ENCODE measurements at regions not wholly inside any gene's neighbourhood (a gene's known extent, or its start where the extent isn't known, plus 50 kb on each side); places are given as distances from the start of the nearest gene placed in this dataset.

DNA sequence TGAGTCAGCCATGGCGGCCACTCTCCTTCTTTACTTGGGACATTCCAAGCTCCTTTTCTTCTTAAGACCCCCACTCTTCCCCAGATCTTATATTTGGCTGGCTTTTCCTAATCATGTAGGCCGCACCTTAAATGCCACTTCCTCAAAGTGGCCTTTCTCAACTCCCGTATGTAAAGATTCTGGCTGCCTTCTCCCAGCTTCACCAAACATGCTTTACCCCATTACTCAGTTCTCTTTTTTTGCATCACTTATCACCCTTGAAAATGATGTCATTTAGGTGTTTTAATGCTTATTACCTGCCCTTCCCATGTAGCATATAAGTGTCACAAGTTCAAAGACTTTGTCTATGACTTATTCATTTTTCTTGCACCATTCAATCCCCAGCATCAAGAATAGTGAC, 810.1 kb upstream of the CELF2 start:
- no peak for DNase-seq (ENCODE audit: low spot score)

DNA sequence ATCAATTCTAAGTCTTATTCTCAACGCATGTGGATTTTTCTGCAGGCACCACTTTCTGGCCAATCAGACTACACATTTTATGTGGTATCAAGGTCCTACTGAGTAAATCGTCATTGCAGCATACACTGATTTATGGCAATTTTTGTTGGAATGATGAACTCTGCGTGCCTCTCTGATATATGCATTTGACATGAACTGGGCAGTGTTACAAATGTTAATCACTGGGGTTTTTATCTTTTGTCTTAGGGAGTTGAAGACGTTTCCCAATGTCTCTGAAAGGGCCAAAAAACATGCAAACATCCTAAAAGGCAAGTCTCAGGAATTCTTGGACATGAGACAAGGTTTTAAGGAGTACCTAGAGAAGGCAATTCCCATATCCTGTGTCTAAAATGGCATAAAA, 809.5 kb upstream of the CELF2 start:
- DNase-seq (ENCODE audit: low spot score): no peak

DNA sequence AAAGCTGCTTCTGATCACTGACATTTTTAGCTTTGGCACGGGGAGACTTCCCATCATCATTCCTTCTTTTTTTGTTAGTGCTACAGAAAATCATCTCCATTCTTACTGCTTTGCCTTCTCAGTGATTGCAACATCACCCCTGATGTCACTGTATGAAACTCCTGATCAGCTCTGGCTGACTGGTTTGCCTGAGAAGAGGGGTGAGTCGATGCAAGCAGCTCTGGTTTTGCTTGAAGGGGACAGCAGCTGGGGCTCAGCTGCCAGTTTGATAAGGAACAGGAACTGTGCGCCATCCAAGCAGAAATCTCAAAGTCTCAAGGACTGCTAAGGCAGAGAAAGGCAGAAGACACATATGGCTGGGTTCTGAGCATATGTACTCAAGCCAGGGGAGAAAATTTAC, 808.5 kb upstream of the CELF2 start:
- no peak for DNase-seq (ENCODE audit: low spot score)

DNA sequence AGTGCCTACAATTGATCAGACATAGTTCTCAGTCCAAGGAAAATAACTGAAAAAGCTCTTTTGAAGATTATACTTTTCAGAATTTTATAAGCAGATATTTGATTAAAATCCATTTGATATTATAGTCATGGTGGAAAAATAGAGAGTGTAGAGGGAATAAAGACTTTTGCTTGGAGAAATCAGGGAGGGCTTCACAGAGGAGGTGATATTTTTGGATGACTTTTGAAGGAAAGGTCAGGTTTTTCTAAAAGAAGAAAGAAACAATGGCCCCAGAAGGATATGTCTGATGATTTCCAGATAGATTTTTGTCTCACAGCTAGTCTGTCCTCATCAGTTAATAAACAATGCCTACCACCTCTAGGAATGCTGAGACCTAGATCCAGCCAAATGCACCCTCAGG, 806.3 kb upstream of the CELF2 start:
- no peak for DNase-seq (ENCODE audit: low spot score)

DNA sequence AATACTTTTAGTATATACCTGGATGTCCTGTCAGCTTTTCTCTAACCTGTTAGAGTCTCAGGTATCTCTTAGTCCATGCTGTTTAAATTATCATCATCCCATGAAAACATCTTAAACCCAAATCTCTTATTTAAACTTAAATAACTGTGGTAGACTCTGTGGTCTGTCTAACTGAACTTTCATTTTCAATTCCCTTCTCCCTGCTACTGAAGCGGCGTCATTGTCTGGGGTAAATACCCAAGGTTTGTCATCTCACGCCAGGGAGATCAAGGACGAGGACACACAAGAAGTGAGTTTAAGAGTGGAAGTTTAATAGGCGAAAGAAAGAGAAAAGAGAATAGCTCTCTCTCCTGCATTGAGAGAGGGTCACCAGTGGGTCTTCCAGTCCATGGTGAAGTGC, 804.4 kb upstream of the CELF2 start:
- no peak for DNase-seq (ENCODE audit: low spot score)

DNA sequence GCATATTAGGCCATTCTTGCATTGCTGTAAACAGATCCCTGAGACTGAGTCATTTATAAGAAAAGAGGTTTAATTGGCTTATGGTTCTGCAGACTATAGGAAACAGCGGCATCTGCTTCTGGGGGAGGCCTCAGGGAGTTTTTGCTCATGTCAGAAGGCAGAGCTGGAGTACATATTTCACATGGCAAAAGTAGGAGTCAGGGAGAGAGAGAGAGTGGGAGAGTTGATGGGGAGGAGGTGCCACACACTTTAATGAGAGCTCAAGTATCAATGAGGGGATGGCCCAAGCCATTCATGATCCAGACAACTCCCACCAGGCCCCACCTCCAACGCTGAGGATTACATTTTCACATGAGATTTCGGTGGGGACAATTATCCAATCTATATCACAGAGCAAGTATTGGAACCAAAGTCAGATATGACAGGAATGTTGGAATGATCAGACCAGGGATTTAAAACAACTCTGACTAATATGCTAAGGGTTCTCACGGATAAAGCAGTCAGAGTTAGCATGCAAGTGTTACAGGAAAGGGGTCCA, 795.3 kb upstream of the CELF2 start:
- no peak for DNase-seq (ENCODE audit: low spot score)

DNA sequence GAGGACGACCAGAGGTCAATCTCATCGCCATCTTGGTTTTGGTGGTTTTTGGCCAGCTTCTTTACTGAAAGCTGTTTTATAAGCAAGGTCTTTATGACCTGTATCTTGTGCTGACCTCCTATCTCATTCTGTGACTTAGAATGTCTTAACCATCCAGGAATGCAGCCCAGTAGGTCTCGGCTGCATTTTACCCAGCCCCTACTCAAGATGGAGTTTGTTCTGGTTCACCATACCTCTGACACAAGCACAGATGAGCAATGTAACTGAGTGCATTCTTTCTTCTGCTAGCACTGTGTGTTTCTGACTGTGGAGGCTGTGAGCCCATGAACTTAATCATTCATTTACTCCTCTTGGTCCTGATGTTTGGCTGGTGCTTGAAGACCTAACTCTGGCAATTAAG, 794.5 kb upstream of the CELF2 start:
- DNase-seq (ENCODE audit: low spot score): no peak

DNA sequence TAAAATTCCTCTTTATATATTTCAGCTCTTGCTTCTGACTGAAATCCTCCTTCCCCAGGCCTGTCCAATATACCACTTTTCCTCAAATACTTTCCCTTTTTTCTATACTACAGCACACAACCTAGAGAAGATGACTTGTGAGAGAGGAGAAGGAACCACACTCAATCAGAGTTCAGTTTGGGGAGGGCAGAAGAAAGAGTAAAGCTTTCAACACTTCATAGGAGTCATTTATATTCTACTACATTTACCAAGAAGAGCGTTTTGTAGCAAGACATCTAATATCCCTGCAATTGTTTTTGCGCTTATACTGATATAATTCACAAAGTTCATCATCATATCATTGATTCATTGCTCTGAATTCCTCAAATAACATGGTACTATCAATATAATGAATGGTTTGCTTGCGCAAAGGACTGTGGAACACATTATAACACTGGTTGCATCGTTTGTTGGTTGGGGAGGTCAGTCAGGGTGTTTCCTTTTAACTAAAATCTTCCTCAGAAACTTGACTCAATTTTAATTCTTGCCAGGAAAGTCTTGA, 792.5 kb upstream of the CELF2 start:
- DNase-seq (ENCODE audit: low spot score): no peak

DNA sequence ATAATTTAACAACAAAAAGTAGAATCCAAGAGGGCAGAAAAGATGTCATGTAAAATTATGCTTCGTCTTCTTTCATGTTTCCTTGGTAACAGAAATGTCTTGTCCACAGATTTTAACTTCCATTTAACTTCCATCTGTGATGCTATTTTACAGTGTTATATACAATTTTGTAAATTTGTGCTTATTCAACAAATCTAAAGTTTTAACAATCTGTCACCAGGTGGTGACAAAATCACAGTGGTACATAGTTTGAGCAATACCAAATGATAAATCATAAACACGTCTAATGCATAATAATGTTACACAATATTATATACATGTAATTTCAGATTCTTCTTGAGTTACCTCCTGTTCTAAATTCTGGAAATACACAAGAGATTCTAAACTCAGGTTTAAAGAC, 784.4 kb upstream of the CELF2 start:
- no peak for DNase-seq (ENCODE audit: low spot score)

DNA sequence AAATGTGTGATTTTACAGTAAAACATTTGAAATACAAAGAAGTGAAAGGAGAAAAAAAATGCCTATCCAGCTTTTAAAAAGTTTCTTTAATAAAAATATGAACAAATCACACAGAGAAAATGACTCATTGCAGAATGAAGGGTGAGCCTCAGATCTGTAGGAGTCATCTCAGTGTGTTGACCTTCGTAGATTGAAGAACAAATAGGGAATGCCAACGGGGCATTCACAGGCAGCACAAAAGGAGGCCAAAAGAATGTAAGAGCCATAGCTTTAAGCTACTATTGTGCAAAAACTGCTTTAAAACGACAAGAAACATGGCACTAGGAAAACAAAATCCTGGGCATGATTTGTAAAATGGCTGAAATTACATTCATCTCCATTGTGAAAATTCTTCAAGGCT, 782.7 kb upstream of the CELF2 start:
- no peak for DNase-seq (ENCODE audit: low spot score)

DNA sequence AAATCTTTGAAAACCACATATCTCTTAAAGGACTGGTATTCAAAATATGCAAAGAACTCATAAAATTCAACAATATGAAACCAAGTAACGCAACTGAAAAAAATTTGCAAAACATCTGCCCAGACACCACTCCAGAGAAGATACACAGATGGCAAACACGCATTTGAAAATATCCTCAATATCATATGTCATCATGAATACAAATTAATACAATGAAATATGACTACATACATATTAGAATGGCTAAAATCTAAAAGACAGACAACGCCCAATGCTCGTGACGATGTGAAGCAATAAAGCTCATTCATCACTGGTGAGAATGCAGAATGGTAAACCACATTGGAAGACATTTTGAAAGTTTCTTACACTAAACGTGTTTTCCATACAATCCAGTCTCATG, 770.1 kb upstream of the CELF2 start:
- no peak for DNase-seq (ENCODE audit: low spot score)

DNA sequence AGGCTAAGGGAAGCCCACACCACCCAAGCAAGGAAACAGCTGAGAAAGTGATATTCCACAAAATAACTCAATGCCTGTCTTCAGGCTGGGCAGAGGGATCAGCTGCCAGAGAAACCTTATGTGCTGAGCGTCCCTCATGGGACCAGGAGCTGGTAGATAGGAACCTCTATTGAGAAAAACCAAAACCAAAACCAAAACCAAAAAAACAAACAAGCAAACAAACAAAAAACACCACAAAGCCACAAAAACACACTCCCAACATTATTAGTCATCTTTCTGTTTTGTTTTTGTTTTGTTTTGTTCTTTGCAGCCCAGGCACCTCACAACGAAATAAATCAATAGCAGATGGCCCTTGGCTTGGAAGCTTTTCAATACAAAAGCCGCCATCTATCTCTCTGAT, 760.8 kb upstream of the CELF2 start:
- no peak for DNase-seq (ENCODE audit: low spot score)

DNA sequence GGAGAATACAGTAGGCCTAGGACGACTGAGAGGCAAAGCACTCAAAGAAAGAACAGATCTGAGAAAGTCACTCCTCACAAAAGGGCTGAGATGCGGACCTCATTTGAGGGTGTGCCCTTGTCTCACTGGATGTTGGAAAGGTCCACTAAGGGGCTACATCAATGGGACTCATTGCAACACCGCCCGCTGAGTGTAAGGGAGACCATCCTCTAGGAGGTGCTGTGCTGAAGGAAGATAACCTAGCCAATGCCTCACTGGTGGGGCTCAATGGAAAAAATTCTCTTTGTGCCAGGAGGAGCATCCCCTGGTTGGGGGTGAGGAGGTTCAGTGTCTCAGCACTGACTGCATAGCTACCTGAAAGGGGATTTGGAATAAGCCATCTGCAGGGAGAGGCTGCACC, 758.7 kb upstream of the CELF2 start:
- no peak for DNase-seq (ENCODE audit: low spot score)

DNA sequence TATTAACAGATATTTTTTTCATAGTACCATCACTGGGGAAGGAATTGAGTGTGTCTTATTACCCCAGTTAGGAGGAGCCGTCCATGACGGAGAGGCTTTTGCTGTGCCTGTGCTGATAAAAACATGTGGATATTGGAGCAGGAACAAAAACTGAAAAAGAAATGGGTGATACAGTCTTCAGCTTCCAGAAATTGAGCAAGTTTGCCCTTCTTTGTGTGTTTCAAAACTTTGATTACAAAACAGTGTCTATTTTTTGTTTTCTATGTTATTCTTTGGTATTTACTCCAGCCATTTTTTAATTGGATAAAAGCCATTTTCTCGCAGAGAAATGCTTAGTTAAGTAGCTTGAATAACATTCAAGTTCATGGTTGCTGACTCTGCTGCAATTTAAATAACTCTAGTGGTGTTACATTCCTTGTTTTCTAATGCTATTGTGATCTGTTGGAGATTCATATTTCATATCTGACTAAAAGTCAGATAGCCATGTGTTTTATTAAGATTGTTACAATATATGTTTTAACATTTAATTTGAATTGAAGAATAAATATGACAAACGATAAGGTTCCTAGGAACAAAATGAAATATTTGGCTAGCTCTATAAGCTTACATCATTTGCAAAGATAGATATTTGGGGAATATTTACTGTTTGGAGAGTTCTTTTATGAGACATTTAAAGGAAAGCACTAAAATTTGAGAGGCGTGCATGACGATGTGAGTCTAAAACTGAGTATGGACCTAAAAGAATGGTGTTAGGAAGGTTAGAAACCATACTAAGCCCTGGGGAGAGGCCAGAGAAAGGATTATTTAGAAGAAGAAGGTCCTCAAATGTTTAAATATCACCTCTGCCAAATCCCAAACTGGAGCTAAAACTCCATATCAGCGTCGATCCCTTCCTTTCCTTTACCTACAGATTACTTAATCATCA, 747.3 kb upstream of the CELF2 start:
- DNase-seq (ENCODE audit: low spot score): no peak

DNA sequence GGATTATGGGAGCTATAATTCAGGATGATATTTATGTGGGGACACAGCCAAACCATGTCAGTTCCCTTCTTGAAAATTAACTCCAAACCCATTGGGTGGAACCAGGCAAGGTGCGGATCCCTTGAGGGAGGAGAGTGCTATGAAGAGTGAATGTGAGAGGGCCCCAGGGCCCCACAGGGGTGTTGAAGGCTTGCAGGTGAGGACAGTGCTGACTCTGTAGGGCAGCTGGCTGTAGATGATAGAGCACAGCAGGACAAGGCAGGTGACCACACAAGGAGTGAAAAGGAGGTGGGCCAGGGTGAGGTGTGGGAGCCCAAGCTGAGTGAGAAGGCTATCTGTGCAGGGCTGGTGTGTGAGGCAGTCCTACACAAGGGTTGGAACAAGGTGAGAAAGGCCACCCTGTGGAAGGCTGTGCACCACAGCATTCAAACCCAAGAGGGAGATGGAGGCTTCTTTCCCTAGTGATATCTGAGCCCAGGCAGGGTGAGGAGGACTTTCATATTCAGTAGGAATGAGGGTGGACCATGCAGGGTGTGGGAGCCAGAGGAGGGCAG, 746.0 kb upstream of the CELF2 start:
- no peak for DNase-seq (ENCODE audit: low spot score)

DNA sequence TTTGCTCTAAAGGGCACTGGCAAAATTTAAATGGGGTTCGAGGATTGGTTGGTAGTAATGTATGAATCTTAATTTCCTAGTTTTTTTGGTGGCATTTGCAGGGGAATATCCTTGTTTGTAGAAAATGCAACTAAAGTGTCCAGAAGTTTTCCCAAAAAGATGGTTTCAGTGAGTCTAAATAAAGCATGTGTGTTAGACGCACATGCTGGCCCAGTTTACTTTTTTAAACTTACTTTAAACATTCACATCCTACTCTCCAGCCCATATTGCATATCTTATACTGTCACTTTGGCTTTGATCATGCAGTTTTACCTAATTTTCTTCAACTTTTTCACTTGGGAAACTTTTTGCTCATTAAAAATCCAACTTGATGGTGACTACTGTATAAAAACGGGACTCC, 744.0 kb upstream of the CELF2 start:
- DNase-seq (ENCODE audit: low spot score): no peak

DNA sequence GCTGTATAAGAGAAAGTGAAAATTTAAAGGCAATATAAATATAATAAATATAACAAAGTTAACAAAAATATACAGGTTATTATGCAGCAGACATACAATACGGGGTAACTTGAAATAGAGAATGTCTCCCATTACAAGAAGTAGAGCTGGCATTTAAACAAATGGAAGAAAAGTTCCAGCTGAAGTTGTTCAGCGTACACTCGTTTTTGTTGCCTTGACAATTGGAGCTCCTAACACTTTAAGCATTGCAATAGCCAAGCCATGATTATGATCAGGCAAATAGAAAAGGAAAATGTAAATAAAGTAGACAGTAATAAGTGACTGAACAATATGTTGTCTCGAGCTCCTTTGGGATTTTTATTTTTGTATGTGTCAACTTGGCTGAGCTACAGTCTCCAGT, 737.8 kb upstream of the CELF2 start:
- DNase-seq (ENCODE audit: low spot score): no peak

DNA sequence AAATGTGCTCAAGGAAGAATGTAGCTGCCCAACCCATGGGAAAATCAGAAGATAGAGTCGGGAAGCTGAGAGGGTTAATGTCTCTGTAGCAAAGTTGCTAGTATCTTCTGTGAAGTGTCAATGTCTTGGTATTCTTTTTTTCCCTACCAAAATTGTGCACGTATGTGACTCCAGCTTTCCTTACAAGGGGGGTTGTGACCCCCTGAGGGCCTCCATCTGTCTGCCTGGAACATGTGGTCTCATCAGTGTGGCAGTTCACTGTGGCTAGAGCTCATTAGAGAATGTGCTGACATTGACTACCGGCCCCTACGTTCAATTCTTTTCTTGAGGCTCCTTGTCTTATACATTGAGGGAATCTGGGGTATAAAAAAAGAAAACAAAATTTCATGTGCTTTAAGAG, 725.2 kb upstream of the CELF2 start:
- no peak for DNase-seq (ENCODE audit: low spot score)

DNA sequence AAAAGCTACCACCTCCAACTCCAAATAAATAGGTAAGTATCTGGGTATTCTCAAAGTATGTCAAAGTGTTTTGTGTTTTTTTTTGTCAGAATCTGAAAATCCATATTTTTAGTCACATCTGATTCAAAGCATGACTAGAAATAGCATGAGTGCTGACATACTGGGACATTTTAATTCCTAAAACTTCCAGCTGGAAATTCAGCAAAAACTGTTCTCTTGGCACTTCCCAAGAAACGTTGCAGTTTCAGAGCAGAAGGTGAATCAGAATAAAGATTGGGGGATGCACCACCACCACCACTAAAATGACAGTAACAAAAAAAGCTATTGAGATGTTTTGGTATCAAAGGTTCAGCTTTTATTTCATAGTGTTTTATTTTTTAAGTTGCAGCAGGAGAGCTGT, 724.6 kb upstream of the CELF2 start:
- no peak for DNase-seq (ENCODE audit: low spot score)

DNA sequence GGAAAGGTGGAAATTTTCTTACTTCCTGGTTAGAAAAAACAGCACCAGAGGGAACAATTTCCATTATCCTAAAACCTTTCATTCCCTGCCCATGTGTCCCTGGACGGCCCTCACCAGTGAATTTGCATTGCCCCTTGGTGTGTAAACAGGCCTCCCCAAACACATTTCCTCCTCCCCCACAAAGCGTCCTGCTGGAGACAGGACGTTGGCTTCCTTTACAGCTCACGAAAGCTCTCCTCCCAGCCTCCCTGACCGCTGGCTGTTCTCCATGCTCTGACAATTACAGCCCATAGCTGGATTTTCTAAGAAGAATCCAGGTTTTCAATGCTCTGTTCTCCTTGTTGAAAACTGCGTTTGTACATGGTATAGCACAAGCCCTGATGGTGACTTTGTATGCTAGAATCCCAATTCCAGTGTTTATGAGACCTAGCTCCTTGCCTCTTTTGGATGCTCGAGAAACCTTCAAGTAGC, 724.2 kb upstream of the CELF2 start:
- no peak for DNase-seq (ENCODE audit: low spot score)

DNA sequence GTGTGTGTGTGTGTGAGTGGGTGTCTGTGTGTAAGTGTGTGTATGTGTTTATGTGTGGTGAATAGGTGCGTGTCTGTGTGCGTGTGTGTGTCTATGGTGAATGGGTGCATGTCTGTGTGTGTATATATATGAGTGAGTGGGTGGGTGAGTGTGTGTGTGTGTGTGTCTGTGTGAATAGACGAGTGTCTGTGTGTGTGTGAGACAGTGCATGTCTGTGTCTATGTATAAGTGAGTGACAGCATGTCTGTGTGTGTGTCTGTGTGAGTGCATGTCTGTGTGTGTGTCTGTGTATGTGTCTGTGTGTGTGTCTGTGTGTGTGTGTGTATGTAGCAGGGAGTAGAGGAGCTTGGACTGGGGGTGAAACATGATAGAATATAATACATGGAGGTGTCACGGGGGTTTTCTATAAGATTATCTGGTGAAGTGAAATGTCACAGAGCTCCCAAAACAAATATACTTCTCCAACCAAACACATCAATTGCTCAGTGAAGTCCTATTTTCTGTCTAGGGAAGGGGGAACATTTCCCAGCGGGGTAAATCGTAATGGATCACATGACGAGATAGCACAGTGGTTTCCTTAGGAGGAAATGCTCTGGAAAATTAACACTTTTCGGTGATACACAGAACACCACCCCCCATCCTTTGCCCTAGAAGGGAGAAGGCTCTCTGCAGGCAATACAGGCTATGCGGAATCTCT, 723.3 kb upstream of the CELF2 start:
- no peak for DNase-seq (ENCODE audit: low spot score)

DNA sequence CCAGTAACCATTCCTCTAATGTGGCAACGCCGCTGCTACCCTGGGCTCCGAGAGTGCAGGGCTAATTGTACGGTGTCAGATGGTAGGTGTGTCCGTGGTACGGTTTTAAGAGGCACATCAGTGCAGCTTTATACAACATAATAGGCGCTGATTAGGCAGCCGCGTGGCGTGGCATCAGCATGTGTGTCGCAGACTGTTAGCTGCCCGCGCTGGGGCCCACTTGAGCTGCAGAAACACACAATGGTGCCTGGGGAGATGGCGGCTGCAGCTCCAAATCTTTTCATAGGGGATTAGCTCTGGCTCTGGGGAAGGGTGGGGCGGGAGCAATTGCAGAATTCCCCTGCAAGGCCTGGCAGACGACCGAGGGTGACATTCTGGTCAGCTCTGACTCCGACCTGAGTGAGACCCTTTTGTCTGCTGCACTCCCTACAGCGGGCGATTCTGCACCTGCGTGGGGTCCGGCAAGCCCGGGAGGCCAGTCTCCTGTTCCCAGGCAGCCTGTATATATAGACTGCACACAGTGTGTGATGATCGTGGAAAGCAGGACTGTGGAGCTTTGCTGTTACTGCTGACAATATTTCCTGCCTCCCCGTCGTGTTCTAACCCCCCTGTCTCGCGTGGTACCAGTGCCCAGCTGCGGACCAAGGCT, 722.7 kb upstream of the CELF2 start:
- no peak for DNase-seq (ENCODE audit: low spot score)
